HFF-Myc (cell line): ENCODE measurements at regions not wholly inside any gene's neighbourhood (a gene's known extent, or its start where the extent isn't known, plus 50 kb on each side); places are given as distances from the start of the nearest gene placed in this dataset.

Source experiments
- DNase-seq: peaks from one replicate; pipeline ENCODE4 v3.0.0-alpha.2; 2011; ENCODE audit warnings: low read depth; ENCODE audit errors: extremely low read depth
- H3K4me3 ChIP-seq: replicated peaks from 2 replicates; pipeline ENCODE4 v1.5.1; 2011; ENCODE audit warnings: low read depth, mild to moderate bottlenecking, control low read depth, low read length
- CTCF ChIP-seq: IDR thresholded peaks from 2 replicates; pipeline ENCODE4 v1.5.1; 2012; ENCODE audit warnings: mild to moderate bottlenecking, low read depth, low read length, control low read depth; ENCODE audit errors: missing control alignments

GRCh38 chr20:53850319-53850718 is 220.1 kb downstream of the BCAS1 start:
- H3K4me3 ChIP-seq: no peak overlapping the region
- no peak for TF ChIP-seq CTCF
- DNase-seq: no peak

GRCh38 chr20:53849471-53850059 is 220.8 kb downstream of the BCAS1 start:
- no peak overlapping the region for H3K4me3 ChIP-seq
- TF ChIP-seq CTCF: no peak
- DNase-seq: no peak

- no peak overlapping the region for H3K4me3 ChIP-seq
- no peak for DNase-seq
- no peak for TF ChIP-seq CTCF
Measured at GRCh38 chr20:53848304-53848703, 222.1 kb downstream of the BCAS1 start.

GRCh38 chr20:53847837-53848170 is 222.6 kb downstream of the BCAS1 start:
- H3K4me3 ChIP-seq: no peak overlapping the region
- no peak for DNase-seq
- TF ChIP-seq CTCF: no peak

DNA sequence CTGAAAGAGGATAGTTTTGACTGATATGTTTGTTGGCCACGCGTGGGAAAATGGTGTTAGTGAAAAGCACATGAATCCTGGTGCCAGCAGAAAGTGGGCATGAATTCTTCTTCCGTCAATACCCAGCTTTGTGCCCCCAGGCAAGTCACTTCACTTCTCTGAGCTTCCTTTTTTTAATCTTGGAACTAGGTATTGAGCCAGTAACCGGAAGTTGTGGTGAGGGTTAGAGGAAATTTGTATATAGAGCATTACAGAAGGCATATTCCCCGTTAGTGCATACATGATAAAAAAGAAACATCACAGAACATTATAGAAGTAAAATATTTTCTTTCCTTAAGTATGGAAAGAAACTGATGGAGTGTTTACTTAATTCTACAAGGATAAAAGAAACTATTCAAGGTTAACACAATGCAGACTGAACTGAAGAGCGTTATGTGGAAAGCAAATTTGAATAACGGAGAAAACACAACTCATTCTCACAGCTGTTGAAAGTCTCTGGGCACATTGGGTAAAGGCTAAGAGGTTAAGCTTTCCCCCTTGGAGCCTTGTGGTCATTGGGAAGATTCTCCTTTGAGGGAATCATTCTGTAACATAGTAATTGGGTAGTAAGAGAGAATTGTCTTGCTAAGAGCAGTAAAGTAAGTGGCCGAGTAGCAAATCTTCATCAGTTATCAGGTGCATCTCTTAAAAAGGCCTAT is 223.1 kb downstream of the BCAS1 start:
- no peak overlapping the region for H3K4me3 ChIP-seq
- no peak for DNase-seq
- TF ChIP-seq CTCF: no peak

GRCh38 chr20:53846640-53847039 is 223.8 kb downstream of the BCAS1 start:
- DNase-seq: no peak
- no peak overlapping the region for H3K4me3 ChIP-seq
- no peak for TF ChIP-seq CTCF

DNA sequence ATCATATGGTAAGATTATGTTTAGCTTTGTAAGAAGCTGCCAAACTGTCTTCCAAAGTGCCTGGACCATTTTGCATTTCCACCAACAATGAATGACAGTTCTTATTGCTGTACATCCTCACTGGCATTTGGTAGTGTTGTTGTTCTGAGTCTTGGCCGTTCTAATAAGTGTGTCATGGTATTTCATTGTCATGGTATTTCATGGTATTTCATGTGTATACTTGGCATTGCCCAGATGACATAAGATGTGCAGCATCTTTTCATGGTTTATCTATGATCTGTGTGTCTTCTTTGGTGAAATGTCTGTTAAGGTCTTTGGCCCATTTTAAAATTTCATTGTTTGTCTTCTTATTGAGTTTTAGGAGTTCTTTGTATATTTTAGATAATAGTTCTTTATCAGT is 224.4 kb downstream of the BCAS1 start:
- H3K4me3 ChIP-seq: no peak overlapping the region
- no peak for TF ChIP-seq CTCF
- no peak for DNase-seq
